ENCODE measurements at regions not wholly inside any gene's neighbourhood (a gene's known extent, or its start where the extent isn't known, plus 50 kb on each side); places are given as distances from the start of the nearest gene placed in this dataset.
A peak's percentile ranks its signal among the peaks of the same experiment; 100 is the strongest.

DNA sequence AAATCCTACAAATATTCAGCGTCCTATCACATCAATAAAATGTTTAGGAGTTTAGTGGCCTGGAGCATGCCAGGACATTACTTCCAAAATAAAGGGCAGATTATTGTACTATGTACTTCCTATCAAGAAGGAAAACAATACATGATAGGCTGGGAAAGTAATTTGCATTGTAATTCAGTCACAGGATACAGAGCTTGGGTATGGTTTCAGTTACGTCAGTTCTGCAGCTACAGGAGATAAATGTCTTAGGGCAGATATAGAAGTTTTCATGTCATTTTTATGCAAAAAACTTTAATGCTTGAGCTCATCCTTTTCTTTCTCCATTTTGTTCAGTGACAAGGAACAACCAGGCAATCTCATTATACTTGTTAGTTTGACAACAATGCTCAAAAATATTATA, 155.2 kb downstream of the NFKBIZ start:
- peaks cover 18% of the 10 kb centered on the region for H3K4me1 ChIP-seq (ENCODE audit: control insufficient read depth, extremely low read depth, insufficient read depth, low read length)
- dilution Hi-C loops (cut with MboI; ENCODE audit: extremely low pct_ligation_motif_present, low sequenced_read_pairs) (no loop called here), intact Hi-C loops (cut with micrococcal nuclease) (loop anchor here (5.0 kb wide), 1 partner anchor 168 kb away; no protein-coding TSS in a partner anchor)
- no peaks in the 10 kb centered on the region for H3K9me1 ChIP-seq (replicated peaks; ENCODE audit: control insufficient read depth, extremely low read depth, insufficient read depth, low read length)
- H3K79me2 ChIP-seq (ENCODE audit: control insufficient read depth, insufficient read depth, low read length): no peaks in the 10 kb centered on the region
- no peaks in the 10 kb centered on the region for H3K36me3 ChIP-seq (ENCODE audit: control insufficient read depth in 2 of 2, extremely low read depth in 1 of 2, insufficient read depth in 2 of 2, low read length in 2 of 2)
- H4K20me1 ChIP-seq (replicated peaks; ENCODE audit: control insufficient read depth, extremely low read depth, insufficient read depth, low read length): no peaks in the 10 kb centered on the region
- peak; percentile 59 for FAIRE-seq
- no peak overlapping the region for H3K9ac ChIP-seq (replicated peaks; ENCODE audit: extremely low read depth, insufficient read depth, low read length)
- TF ChIP-seq, protein P1, sequence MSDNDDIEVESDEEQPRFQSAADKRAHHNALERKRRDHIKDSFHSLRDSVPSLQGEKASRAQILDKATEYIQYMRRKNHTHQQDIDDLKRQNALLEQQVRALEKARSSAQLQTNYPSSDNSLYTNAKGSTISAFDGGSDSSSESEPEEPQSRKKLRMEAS (IDR thresholded peaks at IDR 0.05; ENCODE audit: insufficient read depth, insufficient read length): no peak
- TF ChIP-seq POLR2A (IDR thresholded peaks at IDR 0.05; ENCODE audit: low read depth, low read length): no peak
- no peak for TF ChIP-seq MYC (IDR thresholded peaks at IDR 0.05; ENCODE audit: low read depth, low read length)
- TF ChIP-seq POLR2AphosphoS5 (IDR thresholded peaks at IDR 0.05; ENCODE audit: insufficient read depth, low read depth, low read length): no peak
- TF ChIP-seq GATA2 (IDR thresholded peaks at IDR 0.05; ENCODE audit: insufficient read depth, insufficient read length, low read depth, low read length): no peak
- no peak for TF ChIP-seq FOS (IDR thresholded peaks at IDR 0.05; ENCODE audit: borderline replicate concordance, insufficient read depth, low read length)
- no peak for TF ChIP-seq CTCF (IDR thresholded peaks at IDR 0.05; ENCODE audit: extremely low read depth in 1 of 2, insufficient read depth in 1 of 2, low read depth in 1 of 2, low read length in 2 of 2)
- TF ChIP-seq JUN (IDR thresholded peaks at IDR 0.05; ENCODE audit: borderline replicate concordance, insufficient read depth, insufficient read length, low read depth): no peak
- no peak for TF ChIP-seq EZH2 (IDR thresholded peaks at IDR 0.05; ENCODE audit: borderline replicate concordance, low read depth, low read length, severe bottlenecking)
- H3K4me2 ChIP-seq (ENCODE audit: insufficient read depth, low read length): no peak overlapping the region
- CTCF ChIA-PET: interaction anchor here (1.6 to 1.8 kb wide), 2 partner anchors 8 to 225 kb away, joined by 4 to 5 read pairs; no protein-coding TSS in a partner anchor
- POLR2A ChIA-PET: no interaction called here
- H3K9me3 ChIP-seq (replicated peaks; ENCODE audit: control insufficient read depth, insufficient read depth, low read length): no peaks in the 10 kb centered on the region
- no peak for DNase-seq (ENCODE audit: low read depth, low spot score)
- no peaks in the 10 kb centered on the region for H3K27me3 ChIP-seq (ENCODE audit: control insufficient read depth in 2 of 2, insufficient read depth in 2 of 2, low read length in 2 of 2)
- no peak overlapping the region for H2AFZ ChIP-seq (ENCODE audit: low read depth, low read length)
- H3K4me3 ChIP-seq (replicated peaks in 1 of 3; ENCODE audit: insufficient read depth in 1 of 3, low read depth in 1 of 3, low read length in 3 of 3): no peak overlapping the region
- BruUV-seq (replicated peaks): no TSS peak
- no peak overlapping the region for H3K27ac ChIP-seq (ENCODE audit: insufficient read depth, low read depth, low read length)
